ENCODE measurements at regions not wholly inside any gene's neighbourhood (a gene's known extent, or its start where the extent isn't known, plus 50 kb on each side); places are given as distances from the start of the nearest gene placed in this dataset.

GRCh38 chr7:112398534-112398933 is 51.7 kb upstream of the IFRD1 start (continued):
- TF ChIP-seq, protein P1, sequence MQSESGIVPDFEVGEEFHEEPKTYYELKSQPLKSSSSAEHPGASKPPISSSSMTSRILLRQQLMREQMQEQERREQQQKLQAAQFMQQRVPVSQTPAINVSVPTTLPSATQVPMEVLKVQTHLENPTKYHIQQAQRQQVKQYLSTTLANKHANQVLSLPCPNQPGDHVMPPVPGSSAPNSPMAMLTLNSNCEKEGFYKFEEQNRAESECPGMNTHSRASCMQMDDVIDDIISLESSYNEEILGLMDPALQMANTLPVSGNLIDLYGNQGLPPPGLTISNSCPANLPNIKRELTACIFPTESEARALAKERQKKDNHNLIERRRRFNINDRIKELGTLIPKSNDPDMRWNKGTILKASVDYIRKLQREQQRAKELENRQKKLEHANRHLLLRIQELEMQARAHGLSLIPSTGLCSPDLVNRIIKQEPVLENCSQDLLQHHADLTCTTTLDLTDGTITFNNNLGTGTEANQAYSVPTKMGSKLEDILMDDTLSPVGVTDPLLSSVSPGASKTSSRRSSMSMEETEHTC (IDR thresholded peaks at IDR 0.05) = 0 out of 2 replicates have a peak, but pooled peaks have one; percentile 58
- TF ChIP-seq USF2 (CRISPR knock-in tag; IDR thresholded peaks at IDR 0.05) (peak; percentile 44), TAF7 (tag; IDR thresholded peaks at IDR 0.05) (no peak), SMAD3 (CRISPR knock-in tag; conservative IDR thresholded peaks at IDR 0.05) (no peak), ZFP36 (IDR thresholded peaks at IDR 0.05; ENCODE audit: low read depth, low read length, partially characterized antibody) (peak; percentile 24), TCF3 (CRISPR knock-in tag; IDR thresholded peaks at IDR 0.05) (0 out of 2 replicates have a peak, but pooled peaks have one; percentile 17), ESRRA (IDR thresholded peaks at IDR 0.05; ENCODE audit: borderline replicate concordance, low read depth) (peak; percentile 67; the same call in 1 of the 2 replicates), NR2C2 (CRISPR knock-in tag; IDR thresholded peaks at IDR 0.05) (no peak), NR2C2 (tag; IDR thresholded peaks at IDR 0.05) (peak; percentile 36; the same call in 1 of the 2 replicates), ARID1B (IDR thresholded peaks at IDR 0.05) (0 out of 2 replicates have a peak, but pooled peaks have one; percentile 37), RAD51 (IDR thresholded peaks at IDR 0.05; ENCODE audit: borderline replicate concordance, low read depth) (peak; percentile 28; the same call in 1 of the 2 replicates), ETS2 (tag; IDR thresholded peaks at IDR 0.05; ENCODE audit: borderline replicate concordance, poor library complexity, severe bottlenecking) (no peak)
- TF ChIP-seq, protein P2, sequence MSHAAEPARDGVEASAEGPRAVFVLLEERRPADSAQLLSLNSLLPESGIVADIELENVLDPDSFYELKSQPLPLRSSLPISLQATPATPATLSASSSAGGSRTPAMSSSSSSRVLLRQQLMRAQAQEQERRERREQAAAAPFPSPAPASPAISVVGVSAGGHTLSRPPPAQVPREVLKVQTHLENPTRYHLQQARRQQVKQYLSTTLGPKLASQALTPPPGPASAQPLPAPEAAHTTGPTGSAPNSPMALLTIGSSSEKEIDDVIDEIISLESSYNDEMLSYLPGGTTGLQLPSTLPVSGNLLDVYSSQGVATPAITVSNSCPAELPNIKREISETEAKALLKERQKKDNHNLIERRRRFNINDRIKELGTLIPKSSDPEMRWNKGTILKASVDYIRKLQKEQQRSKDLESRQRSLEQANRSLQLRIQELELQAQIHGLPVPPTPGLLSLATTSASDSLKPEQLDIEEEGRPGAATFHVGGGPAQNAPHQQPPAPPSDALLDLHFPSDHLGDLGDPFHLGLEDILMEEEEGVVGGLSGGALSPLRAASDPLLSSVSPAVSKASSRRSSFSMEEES (CRISPR knock-in tag; IDR thresholded peaks at IDR 0.05) = peak; percentile 64
- TF ChIP-seq, protein P3, sequence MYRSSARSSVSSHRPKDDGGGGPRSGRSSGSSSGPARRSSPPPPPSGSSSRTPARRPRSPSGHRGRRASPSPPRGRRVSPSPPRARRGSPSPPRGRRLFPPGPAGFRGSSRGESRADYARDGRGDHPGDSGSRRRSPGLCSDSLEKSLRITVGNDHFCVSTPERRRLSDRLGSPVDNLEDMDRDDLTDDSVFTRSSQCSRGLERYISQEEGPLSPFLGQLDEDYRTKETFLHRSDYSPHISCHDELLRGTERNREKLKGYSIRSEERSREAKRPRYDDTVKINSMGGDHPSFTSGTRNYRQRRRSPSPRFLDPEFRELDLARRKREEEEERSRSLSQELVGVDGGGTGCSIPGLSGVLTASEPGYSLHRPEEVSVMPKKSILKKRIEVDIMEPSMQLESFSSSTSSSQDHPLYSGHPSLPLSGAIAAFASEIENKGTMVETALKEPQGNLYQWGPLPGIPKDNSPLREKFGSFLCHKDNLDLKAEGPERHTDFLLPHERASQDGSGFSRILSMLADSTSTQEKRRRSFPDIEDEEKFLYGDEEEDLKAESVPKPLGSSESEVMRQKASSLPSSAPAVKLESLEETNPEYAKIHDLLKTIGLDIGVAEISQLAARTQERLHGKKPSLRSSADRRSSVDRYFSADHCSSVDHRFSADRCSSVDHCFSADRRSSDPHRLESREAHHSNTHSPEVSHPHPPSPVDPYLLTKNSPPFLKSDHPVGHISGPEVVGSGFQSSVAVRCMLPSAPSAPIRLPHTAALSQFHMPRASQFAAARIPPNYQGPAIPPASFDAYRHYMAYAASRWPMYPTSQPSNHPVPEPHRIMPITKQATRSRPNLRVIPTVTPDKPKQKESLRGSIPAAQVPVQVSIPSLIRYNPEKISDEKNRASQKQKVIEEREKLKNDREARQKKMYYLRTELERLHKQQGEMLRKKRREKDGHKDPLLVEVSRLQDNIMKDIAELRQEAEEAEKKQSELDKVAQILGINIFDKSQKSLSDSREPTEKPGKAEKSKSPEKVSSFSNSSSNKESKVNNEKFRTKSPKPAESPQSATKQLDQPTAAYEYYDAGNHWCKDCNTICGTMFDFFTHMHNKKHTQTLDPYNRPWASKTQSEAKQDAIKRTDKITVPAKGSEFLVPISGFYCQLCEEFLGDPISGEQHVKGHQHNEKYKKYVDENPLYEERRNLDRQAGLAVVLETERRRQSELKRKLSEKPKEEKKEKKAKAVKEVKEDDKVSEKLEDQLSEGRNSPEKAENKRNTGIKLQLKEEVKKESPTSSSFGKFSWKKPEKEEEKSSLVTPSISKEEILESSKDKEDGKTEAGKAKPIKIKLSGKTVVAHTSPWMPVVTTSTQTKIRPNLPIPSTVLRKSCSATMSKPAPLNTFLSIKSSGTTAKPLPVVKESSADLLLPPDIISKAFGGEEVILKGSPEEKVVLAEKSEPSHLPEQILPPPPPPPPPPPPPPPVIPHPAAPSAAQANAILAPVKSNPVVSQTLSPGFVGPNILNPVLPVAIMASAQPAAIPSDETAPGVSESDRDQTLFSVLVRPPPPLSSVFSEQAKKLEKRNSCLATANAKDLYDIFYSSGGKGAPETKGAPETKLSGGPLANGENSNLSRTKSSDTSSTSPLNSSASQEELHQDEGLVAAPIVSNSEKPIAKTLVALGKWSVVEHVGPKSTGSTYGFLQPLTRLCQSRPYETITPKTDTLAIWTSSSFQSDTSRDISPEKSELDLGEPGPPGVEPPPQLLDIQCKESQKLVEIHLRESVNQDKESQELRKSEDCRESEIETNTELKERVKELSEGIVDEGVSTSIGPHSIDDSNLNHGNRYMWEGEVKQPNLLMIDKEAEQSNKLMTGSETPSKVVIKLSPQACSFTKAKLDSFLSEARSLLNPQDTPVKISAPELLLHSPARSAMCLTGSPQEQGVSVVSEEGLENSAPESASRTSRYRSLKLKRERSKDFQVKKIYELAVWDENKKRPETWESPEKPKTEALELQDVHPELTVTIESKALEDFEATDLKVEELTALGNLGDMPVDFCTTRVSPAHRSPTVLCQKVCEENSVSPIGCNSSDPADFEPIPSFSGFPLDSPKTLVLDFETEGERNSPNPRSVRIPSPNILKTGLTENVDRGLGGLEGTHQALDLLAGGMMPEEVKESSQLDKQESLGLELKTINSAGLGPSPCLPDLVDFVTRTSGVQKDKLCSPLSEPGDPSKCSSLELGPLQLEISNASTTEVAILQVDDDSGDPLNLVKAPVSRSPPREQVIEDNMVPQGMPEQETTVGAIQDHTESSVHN (IDR thresholded peaks at IDR 0.05; ENCODE audit: borderline replicate concordance in 1 of 2, low read depth in 1 of 2) = no peak
